IPS DF 6.9 (cell line): ENCODE measurements at regions not wholly inside any gene's neighbourhood (a gene's known extent, or its start where the extent isn't known, plus 50 kb on each side); places are given as distances from the start of the nearest gene placed in this dataset.
A peak's percentile ranks its signal among the peaks of the same experiment; 100 is the strongest.

Experiments
- DNase-seq: peaks from one replicate; pipeline ENCODE4 v3.0.0-alpha.2; 2013; ENCODE audit warnings: low read depth, low spot score
- H3K27ac ChIP-seq: one replicate; pipeline ENCODE4 v1.5.1; 2013; ENCODE audit warnings: low read length, control low read depth
- H3K27me3 ChIP-seq: 2 replicates; pipeline ENCODE4 v1.6.1; 2013; ENCODE audit warnings: mild to moderate bottlenecking, low read length; ENCODE audit not compliant: control insufficient read depth, insufficient read depth
- H3K36me3 ChIP-seq: 2 replicates; pipeline ENCODE4 v1.6.1; 2013; ENCODE audit warnings: low read length; ENCODE audit not compliant: control insufficient read depth, insufficient read depth
- H3K4me1 ChIP-seq: 2 replicates; pipeline ENCODE4 v1.6.1; 2013; ENCODE audit warnings: low read length; ENCODE audit not compliant: control insufficient read depth, insufficient read depth
- H3K4me3 ChIP-seq: 2 replicates; pipeline ENCODE4 v1.5.1; 2013; ENCODE audit warnings: mild to moderate bottlenecking, low read length
- H3K9me3 ChIP-seq: 2 replicates; pipeline ENCODE4 v1.6.1; 2013; ENCODE audit warnings: low read length, inconsistent platforms; ENCODE audit not compliant: control insufficient read depth, insufficient read depth
- WGBS: extraction: QIAGEN DNeasy Blood & Tissue Kit; methylation state at CpG from one replicate; pipeline ENCODE4 v1.1.7; 2013; ENCODE audit warnings: mixed read lengths, missing lambda C conversion rate; ENCODE audit not compliant: insufficient read length, insufficient coverage; 5-methylcytosine and 5-hydroxymethylcytosine counted together

- no peak overlapping the region for H3K4me3 ChIP-seq
- WGBS, result no CpG with 5 or more reads among the region's 1 CpG
- no peak overlapping the region for H3K27ac ChIP-seq
- no peaks in the 10 kb centered on the region for H3K9me3 ChIP-seq
- H3K4me1 ChIP-seq, result no peaks in the 10 kb centered on the region
- no peaks in the 10 kb centered on the region for H3K27me3 ChIP-seq
- H3K36me3 ChIP-seq, result no peaks in the 10 kb centered on the region
- no peak for DNase-seq
Measured at GRCh38 chr5:117082977-117083376, 508.4 kb upstream of the SEMA6A start.

DNA sequence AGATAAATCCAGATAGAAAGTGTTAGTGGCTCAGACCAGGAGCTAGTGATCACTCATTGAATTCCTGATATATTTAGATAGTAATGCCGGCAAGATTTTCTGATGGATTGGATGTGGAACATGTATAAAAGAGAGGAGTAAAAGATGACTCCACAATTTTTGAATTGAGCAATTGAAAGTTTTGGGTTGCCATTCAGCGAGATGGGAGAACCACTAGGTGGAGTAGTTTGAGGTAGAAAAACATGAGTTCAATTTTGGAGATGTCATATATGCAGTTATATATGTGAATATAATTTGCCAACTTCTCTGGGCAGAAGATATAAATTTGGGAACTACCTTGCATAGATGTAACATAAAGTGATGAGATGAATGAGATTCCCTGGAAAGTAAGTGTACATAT lies 502.5 kb upstream of the SEMA6A start:
- no peak overlapping the region for H3K4me3 ChIP-seq
- H3K27me3 ChIP-seq, result no peaks in the 10 kb centered on the region
- no peak for DNase-seq
- H3K27ac ChIP-seq, result no peak overlapping the region
- no peaks in the 10 kb centered on the region for H3K4me1 ChIP-seq
- no peaks in the 10 kb centered on the region for H3K36me3 ChIP-seq
- WGBS, result no CpG with 5 or more reads among the region's 2 CpGs
- H3K9me3 ChIP-seq, result no peaks in the 10 kb centered on the region

- WGBS, result no CpG with 5 or more reads among the region's 2 CpGs
- no peak for DNase-seq
- H3K27ac ChIP-seq, result no peak overlapping the region
Measured at GRCh38 chr5:117072439-117072838, 497.8 kb upstream of the SEMA6A start.

DNA sequence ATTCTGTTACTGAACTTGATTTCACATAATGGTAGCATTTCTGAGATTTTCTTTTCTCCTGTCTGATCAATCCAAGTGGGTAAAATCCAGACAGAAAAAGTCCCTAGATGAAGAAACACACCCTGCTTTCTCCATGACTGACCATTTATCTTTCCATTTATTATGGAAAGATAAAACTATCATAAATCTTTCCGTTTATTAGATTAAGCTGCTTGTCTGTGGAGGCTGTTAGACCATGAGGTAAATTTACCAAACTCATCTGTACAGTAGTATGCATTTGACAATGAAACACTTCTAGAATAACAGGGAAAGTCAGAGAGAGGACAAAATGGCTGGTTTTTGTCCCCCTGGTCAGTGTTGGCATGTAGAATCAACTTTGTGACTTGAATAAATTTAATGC lies 491.2 kb upstream of the SEMA6A start:
- Histone ChIP-seq H3K4me3 (no peak overlapping the region), H3K4me1 (no peaks in the 10 kb centered on the region), H3K27ac (no peak overlapping the region), H3K36me3 (no peaks in the 10 kb centered on the region), H3K9me3 (no peaks in the 10 kb centered on the region), H3K27me3 (no peaks in the 10 kb centered on the region)
- no peak for DNase-seq
- WGBS, result no CpG with 5 or more reads among the region's 1 CpG

More at GRCh38 chr5:117072439-117072838, 497.8 kb upstream of the SEMA6A start:
- H3K4me3 ChIP-seq, result no peak overlapping the region
- H3K27me3 ChIP-seq, result no peaks in the 10 kb centered on the region
- H3K4me1 ChIP-seq, result no peaks in the 10 kb centered on the region
- no peaks in the 10 kb centered on the region for H3K9me3 ChIP-seq
- H3K36me3 ChIP-seq, result no peaks in the 10 kb centered on the region

GRCh38 chr5:117065161-117065560 lies 490.5 kb upstream of the SEMA6A start:
- no CpG with 5 or more reads among the region's 1 CpG for WGBS
- Histone ChIP-seq H3K27ac (no peak overlapping the region), H3K27me3 (no peaks in the 10 kb centered on the region), H3K4me3 (no peak overlapping the region), H3K4me1 (no peaks in the 10 kb centered on the region), H3K36me3 (no peaks in the 10 kb centered on the region), H3K9me3 (no peaks in the 10 kb centered on the region)
- no peak for DNase-seq

- Histone ChIP-seq H3K27me3 (no peaks in the 10 kb centered on the region), H3K27ac (no peak overlapping the region)
- WGBS, result no CpG with 5 or more reads among the region's 1 CpG
Measured at GRCh38 chr5:117060099-117060498, 485.5 kb upstream of the SEMA6A start.

GRCh38 chr5:117058740-117059139 lies 484.1 kb upstream of the SEMA6A start:
- H3K4me1 ChIP-seq, result peaks cover 1% of the 10 kb centered on the region; the same call in 1 of the 2 replicates
- H3K27me3 ChIP-seq, result no peaks in the 10 kb centered on the region
- H3K27ac ChIP-seq, result no peak overlapping the region
- H3K36me3 ChIP-seq, result no peaks in the 10 kb centered on the region
- no peak overlapping the region for H3K4me3 ChIP-seq
- DNase-seq, result no peak
- no peaks in the 10 kb centered on the region for H3K9me3 ChIP-seq

More at GRCh38 chr5:117060099-117060498, 485.5 kb upstream of the SEMA6A start:
- DNase-seq, result no peak
- H3K36me3 ChIP-seq, result no peaks in the 10 kb centered on the region
- no peak overlapping the region for H3K4me3 ChIP-seq
- H3K4me1 ChIP-seq, result peaks cover 1% of the 10 kb centered on the region; the same call in 1 of the 2 replicates
- no peaks in the 10 kb centered on the region for H3K9me3 ChIP-seq

DNA sequence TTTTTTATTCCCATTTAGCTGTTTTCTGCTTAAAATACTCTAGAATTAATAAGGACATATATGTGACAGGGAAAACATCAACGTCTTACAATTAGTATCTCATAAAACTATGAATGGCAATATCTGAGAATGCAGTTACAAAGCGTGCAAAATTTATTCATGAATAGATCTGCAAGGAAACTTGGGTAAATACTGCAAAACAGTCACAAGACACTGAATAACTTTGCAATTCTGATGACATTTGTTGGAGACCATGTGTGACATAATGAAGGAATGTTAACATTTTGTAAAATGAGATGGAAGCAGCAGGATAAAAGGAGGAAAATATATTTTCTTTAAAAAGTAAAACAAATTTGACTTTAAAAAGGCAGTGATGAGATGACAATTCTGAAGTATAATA lies 480.9 kb upstream of the SEMA6A start:
- no peak for DNase-seq
- H3K4me3 ChIP-seq, result no peak overlapping the region
- peaks cover 3% of the 10 kb centered on the region; the same call in 1 of the 2 replicates for H3K4me1 ChIP-seq
- H3K27me3 ChIP-seq, result no peaks in the 10 kb centered on the region
- no CpG with 5 or more reads among the region's 2 CpGs for WGBS
- no peaks in the 10 kb centered on the region for H3K36me3 ChIP-seq
- H3K27ac ChIP-seq, result no peak overlapping the region
- H3K9me3 ChIP-seq, result no peaks in the 10 kb centered on the region

- H3K4me3 ChIP-seq, result no peak overlapping the region
- H3K9me3 ChIP-seq, result no peaks in the 10 kb centered on the region
- H3K36me3 ChIP-seq, result no peaks in the 10 kb centered on the region
- no peaks in the 10 kb centered on the region for H3K27me3 ChIP-seq
- H3K27ac ChIP-seq, result no peak overlapping the region
- WGBS, result no CpG with 5 or more reads among the region's 4 CpGs
- DNase-seq, result no peak
- H3K4me1 ChIP-seq, result peaks cover 3% of the 10 kb centered on the region; the same call in 1 of the 2 replicates
Measured at GRCh38 chr5:117054911-117055310, 480.3 kb upstream of the SEMA6A start.

DNA sequence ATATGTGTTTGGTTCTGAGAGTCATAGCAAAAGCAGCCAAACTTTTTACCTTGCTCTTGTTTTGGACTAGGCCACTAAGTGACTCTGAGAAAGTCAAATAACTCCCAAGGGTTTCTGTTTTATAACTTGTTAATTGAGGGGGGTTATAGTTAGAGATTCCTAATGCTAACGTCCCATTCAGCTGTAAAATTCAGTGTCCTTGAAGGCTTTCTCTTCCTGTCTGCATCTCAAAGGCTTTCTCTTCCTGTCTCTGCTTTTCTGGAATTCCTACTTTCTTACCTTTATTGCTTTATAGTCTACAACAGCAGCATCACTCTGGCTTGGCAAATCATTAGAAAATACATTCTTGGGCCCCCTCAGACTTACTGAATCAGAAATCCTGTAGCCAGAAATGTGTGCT lies 479.5 kb upstream of the SEMA6A start:
- DNase-seq, result no peak
- no peaks in the 10 kb centered on the region for H3K27me3 ChIP-seq
- H3K4me1 ChIP-seq, result peaks cover 3% of the 10 kb centered on the region; the same call in 1 of the 2 replicates
- no peaks in the 10 kb centered on the region for H3K36me3 ChIP-seq
- WGBS, result no CpG with 5 or more reads among the region's 1 CpG
- no peak overlapping the region for H3K27ac ChIP-seq
- no peak overlapping the region for H3K4me3 ChIP-seq
- H3K9me3 ChIP-seq, result no peaks in the 10 kb centered on the region

GRCh38 chr5:117041926-117042595 lies 467.4 kb upstream of the SEMA6A start:
- Histone ChIP-seq H3K27me3 (no peaks in the 10 kb centered on the region), H3K9me3 (no peaks in the 10 kb centered on the region), H3K4me3 (no peak overlapping the region), H3K4me1 (no peaks in the 10 kb centered on the region), H3K27ac (no peak overlapping the region), H3K36me3 (no peaks in the 10 kb centered on the region)
- no CpG with 5 or more reads among the region's 6 CpGs for WGBS
- peak; percentile 55 for DNase-seq
